ENCODE measurements at regions not wholly inside any gene's neighbourhood (a gene's known extent, or its start where the extent isn't known, plus 50 kb on each side); places are given as distances from the start of the nearest gene placed in this dataset.

DNA sequence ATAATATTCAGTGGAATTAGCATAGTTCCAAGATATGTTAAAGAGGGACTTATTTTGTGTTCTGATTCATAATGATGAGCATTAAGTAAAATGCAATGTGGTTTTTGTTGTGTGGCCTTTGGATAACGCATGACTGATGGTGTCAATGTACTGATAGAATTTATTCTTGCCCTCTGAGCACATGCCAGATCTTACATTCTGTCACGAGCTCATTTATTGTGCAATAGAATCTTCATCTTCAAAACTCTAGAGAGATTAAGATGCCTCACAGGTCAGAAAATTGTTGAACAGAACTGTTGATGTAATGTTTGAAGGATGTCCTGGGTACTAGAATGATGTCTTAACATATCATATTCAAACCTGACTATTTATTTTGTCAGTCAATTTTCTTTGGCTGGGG, 148.0 kb upstream of the HTR2A start:
- Mint-ChIP-seq H3K9me3 (no peaks in the 10 kb centered on the region; the same call in 1 of the 2 replicates), H3K4me3 (no peak overlapping the region), H3K27me3 (ENCODE audit: insufficient read depth) (no peaks in the 10 kb centered on the region), H3K4me1 (ENCODE audit: low read depth) (no peaks in the 10 kb centered on the region; the same call in 1 of the 2 replicates), H3K36me3 (ENCODE audit: low read depth) (no peaks in the 10 kb centered on the region), H3K27ac (no peak overlapping the region)
- TF ChIP-seq, protein P1, sequence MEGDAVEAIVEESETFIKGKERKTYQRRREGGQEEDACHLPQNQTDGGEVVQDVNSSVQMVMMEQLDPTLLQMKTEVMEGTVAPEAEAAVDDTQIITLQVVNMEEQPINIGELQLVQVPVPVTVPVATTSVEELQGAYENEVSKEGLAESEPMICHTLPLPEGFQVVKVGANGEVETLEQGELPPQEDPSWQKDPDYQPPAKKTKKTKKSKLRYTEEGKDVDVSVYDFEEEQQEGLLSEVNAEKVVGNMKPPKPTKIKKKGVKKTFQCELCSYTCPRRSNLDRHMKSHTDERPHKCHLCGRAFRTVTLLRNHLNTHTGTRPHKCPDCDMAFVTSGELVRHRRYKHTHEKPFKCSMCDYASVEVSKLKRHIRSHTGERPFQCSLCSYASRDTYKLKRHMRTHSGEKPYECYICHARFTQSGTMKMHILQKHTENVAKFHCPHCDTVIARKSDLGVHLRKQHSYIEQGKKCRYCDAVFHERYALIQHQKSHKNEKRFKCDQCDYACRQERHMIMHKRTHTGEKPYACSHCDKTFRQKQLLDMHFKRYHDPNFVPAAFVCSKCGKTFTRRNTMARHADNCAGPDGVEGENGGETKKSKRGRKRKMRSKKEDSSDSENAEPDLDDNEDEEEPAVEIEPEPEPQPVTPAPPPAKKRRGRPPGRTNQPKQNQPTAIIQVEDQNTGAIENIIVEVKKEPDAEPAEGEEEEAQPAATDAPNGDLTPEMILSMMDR (IDR thresholded peaks at IDR 0.05), result no peak
- DNase-seq, result no peak

DNA sequence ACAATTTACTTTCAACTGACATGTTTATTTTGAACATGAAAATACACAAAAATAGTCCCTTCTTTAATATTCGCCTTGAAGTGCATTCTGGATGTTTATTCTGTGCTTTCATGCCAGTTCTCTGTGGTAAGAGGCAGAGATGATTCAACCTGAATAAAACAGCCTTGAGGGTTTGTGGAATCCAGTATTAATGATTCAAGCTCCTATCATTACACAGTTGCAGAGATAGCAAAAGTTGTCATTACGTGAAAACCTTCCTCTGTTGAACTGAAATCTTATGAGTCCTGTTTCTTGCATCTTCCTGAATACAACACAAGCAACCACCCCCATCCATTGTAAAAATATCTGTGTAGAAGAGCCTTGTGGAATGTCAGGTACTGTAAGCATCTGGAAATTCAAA, 142.3 kb upstream of the HTR2A start:
- Mint-ChIP-seq H3K9me3 (no peaks in the 10 kb centered on the region; the same call in 1 of the 2 replicates), H3K27me3 (ENCODE audit: insufficient read depth) (no peaks in the 10 kb centered on the region), H3K4me1 (ENCODE audit: low read depth) (peaks cover 29% of the 10 kb centered on the region; the same call in 1 of the 2 replicates), H3K4me3 (no peak overlapping the region; the same call in 1 of the 2 replicates), H3K27ac (no peak overlapping the region; the same call in 1 of the 2 replicates), H3K36me3 (ENCODE audit: low read depth) (no peaks in the 10 kb centered on the region)
- peak; percentile 85 for DNase-seq
- TF ChIP-seq, protein P1 (IDR thresholded peaks at IDR 0.05), result no peak

- no peak for DNase-seq
- TF ChIP-seq, protein P1 (IDR thresholded peaks at IDR 0.05), result no peak
- no peak overlapping the region for H3K4me3 Mint-ChIP-seq
Measured at GRCh38 chr13:47038188-47038587, 141.3 kb upstream of the HTR2A start.

GRCh38 chr13:47036294-47037008, 139.6 kb upstream of the HTR2A start:
- no peaks in the 10 kb centered on the region; the same call in 1 of the 2 replicates for H3K9me3 Mint-ChIP-seq
- no peak for DNase-seq
- TF ChIP-seq, protein P1 (IDR thresholded peaks at IDR 0.05), result no peak
- H3K27ac Mint-ChIP-seq, result no peak overlapping the region
- peaks cover 42% of the 10 kb centered on the region; the same call in 1 of the 2 replicates for H3K4me1 Mint-ChIP-seq (ENCODE audit: low read depth)
- no peaks in the 10 kb centered on the region for H3K27me3 Mint-ChIP-seq (ENCODE audit: insufficient read depth)
- no peak overlapping the region for H3K4me3 Mint-ChIP-seq
- H3K36me3 Mint-ChIP-seq (ENCODE audit: low read depth), result no peaks in the 10 kb centered on the region

More at GRCh38 chr13:47038188-47038587, 141.3 kb upstream of the HTR2A start:
- no peak overlapping the region for H3K27ac Mint-ChIP-seq
- no peaks in the 10 kb centered on the region for H3K36me3 Mint-ChIP-seq (ENCODE audit: low read depth)
- no peaks in the 10 kb centered on the region for H3K27me3 Mint-ChIP-seq (ENCODE audit: insufficient read depth)
- no peaks in the 10 kb centered on the region; the same call in 1 of the 2 replicates for H3K9me3 Mint-ChIP-seq
- H3K4me1 Mint-ChIP-seq (ENCODE audit: low read depth), result peaks cover 35% of the 10 kb centered on the region; the same call in 1 of the 2 replicates

DNA sequence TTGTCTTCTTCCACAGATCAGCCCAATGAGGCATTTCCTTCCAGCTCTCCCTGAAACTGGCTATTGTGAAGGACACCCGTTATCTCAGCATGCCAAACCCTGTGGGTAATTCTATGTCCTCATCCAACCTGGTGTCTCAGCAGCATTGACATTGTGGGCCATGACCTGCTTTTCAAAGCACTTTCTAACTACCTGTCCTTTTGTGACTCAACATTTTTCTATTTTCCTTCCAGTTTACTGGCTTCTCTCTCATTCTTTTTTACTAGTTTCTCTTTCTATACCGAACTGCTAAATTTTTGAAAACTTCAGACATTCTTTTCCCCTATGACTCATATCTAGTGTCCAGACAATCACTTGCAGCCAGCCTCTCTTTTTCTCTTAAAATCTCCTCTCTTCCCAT, 136.4 kb upstream of the HTR2A start:
- TF ChIP-seq, protein P1 (IDR thresholded peaks at IDR 0.05), result no peak
- peak overlapping the region; percentile 80 for H3K4me3 Mint-ChIP-seq
- peaks cover 29% of the 10 kb centered on the region; the same call in 1 of the 2 replicates for H3K4me1 Mint-ChIP-seq (ENCODE audit: low read depth)
- no peaks in the 10 kb centered on the region; the same call in 1 of the 2 replicates for H3K9me3 Mint-ChIP-seq
- peak; percentile 31 for DNase-seq
- H3K36me3 Mint-ChIP-seq (ENCODE audit: low read depth), result no peaks in the 10 kb centered on the region
- H3K27ac Mint-ChIP-seq, result peak overlapping the region; percentile 68; the same call in 1 of the 2 replicates
- H3K27me3 Mint-ChIP-seq (ENCODE audit: insufficient read depth), result no peaks in the 10 kb centered on the region
